ENCODE measurements at regions not wholly inside any gene's neighbourhood (a gene's known extent, or its start where the extent isn't known, plus 50 kb on each side); places are given as distances from the start of the nearest gene placed in this dataset.

- Histone ChIP-seq H3K4me3 (ENCODE audit: low read depth, low read length, poor library complexity, severe bottlenecking) (no peak overlapping the region), H3K4me2 (ENCODE audit: low read length) (no peak overlapping the region), H3F3A (ENCODE audit: insufficient read depth, low read length) (no peaks in the 10 kb centered on the region), H3K27me3 (ENCODE audit: insufficient read depth, low read length) (no peaks in the 10 kb centered on the region), H3K27ac (ENCODE audit: low read depth, low read length, poor library complexity, severe bottlenecking) (no peak overlapping the region), H2AFZ (ENCODE audit: low read length) (no peak overlapping the region), H3K9me2 (ENCODE audit: low read depth, low read length) (no peaks in the 10 kb centered on the region), H3K9ac (ENCODE audit: low read length) (no peak overlapping the region), H3K36me3 (ENCODE audit: insufficient read depth, low read length) (no peaks in the 10 kb centered on the region), H3K9me3 (ENCODE audit: low read length) (no peaks in the 10 kb centered on the region), H4K20me1 (ENCODE audit: insufficient read depth, low read length) (no peaks in the 10 kb centered on the region), H3K79me2 (ENCODE audit: insufficient read depth, low read length) (no peaks in the 10 kb centered on the region), H3K4me1 (ENCODE audit: insufficient read depth, low read length, severe bottlenecking) (no peaks in the 10 kb centered on the region)
- no peak for TF ChIP-seq CTCF (IDR thresholded peaks at IDR 0.05; ENCODE audit: low read length)
- no peak for TF ChIP-seq EZH2 (IDR thresholded peaks at IDR 0.05; ENCODE audit: borderline replicate concordance, low read length)
Observed at GRCh38 chr6:80921861-80922460, 815.5 kb downstream of the BCKDHB start.

GRCh38 chr6:80907831-80908230 lies 801.4 kb downstream of the BCKDHB start:
- Histone ChIP-seq H3K4me3 (ENCODE audit: low read depth, low read length, poor library complexity, severe bottlenecking) (no peak overlapping the region), H4K20me1 (ENCODE audit: insufficient read depth, low read length) (no peaks in the 10 kb centered on the region), H3K9ac (ENCODE audit: low read length) (no peak overlapping the region), H3K4me2 (ENCODE audit: low read length) (no peak overlapping the region), H3K9me3 (ENCODE audit: low read length) (no peaks in the 10 kb centered on the region), H3K36me3 (ENCODE audit: insufficient read depth, low read length) (no peaks in the 10 kb centered on the region), H3K4me1 (ENCODE audit: insufficient read depth, low read length, severe bottlenecking) (no peaks in the 10 kb centered on the region), H2AFZ (ENCODE audit: low read length) (no peak overlapping the region), H3K9me2 (ENCODE audit: low read depth, low read length) (no peaks in the 10 kb centered on the region), H3F3A (ENCODE audit: insufficient read depth, low read length) (no peaks in the 10 kb centered on the region), H3K27me3 (ENCODE audit: insufficient read depth, low read length) (no peaks in the 10 kb centered on the region), H3K27ac (ENCODE audit: low read depth, low read length, poor library complexity, severe bottlenecking) (no peak overlapping the region), H3K79me2 (ENCODE audit: insufficient read depth, low read length) (no peaks in the 10 kb centered on the region)
- no peak for TF ChIP-seq CTCF (IDR thresholded peaks at IDR 0.05; ENCODE audit: low read length)
- TF ChIP-seq EZH2 (IDR thresholded peaks at IDR 0.05; ENCODE audit: borderline replicate concordance, low read length): no peak

GRCh38 chr6:80903711-80904110 lies 797.2 kb downstream of the BCKDHB start:
- H4K20me1 ChIP-seq (ENCODE audit: insufficient read depth, low read length): no peaks in the 10 kb centered on the region
- no peak overlapping the region for H3K4me3 ChIP-seq (ENCODE audit: low read depth, low read length, poor library complexity, severe bottlenecking)
- TF ChIP-seq EZH2 (IDR thresholded peaks at IDR 0.05; ENCODE audit: borderline replicate concordance, low read length) (no peak), CTCF (IDR thresholded peaks at IDR 0.05; ENCODE audit: low read length) (no peak)
- no peaks in the 10 kb centered on the region for H3K27me3 ChIP-seq (ENCODE audit: insufficient read depth, low read length)
- H3K4me1 ChIP-seq (ENCODE audit: insufficient read depth, low read length, severe bottlenecking): no peaks in the 10 kb centered on the region
- no peaks in the 10 kb centered on the region for H3K79me2 ChIP-seq (ENCODE audit: insufficient read depth, low read length)
- no peak overlapping the region for H3K27ac ChIP-seq (ENCODE audit: low read depth, low read length, poor library complexity, severe bottlenecking)
- no peak overlapping the region for H2AFZ ChIP-seq (ENCODE audit: low read length)
- no peaks in the 10 kb centered on the region for H3F3A ChIP-seq (ENCODE audit: insufficient read depth, low read length)
- no peaks in the 10 kb centered on the region for H3K9me2 ChIP-seq (ENCODE audit: low read depth, low read length)
- H3K9me3 ChIP-seq (ENCODE audit: low read length): 0 out of 2 replicates have a peak, but pooled peaks cover 3% of the 10 kb centered on the region
- no peak overlapping the region for H3K4me2 ChIP-seq (ENCODE audit: low read length)
- H3K9ac ChIP-seq (ENCODE audit: low read length): no peak overlapping the region
- H3K36me3 ChIP-seq (ENCODE audit: insufficient read depth, low read length): no peaks in the 10 kb centered on the region

Data from OCI-LY1 (cell line).